H9 (cell line): ENCODE measurements at regions not wholly inside any gene's neighbourhood (a gene's known extent, or its start where the extent isn't known, plus 50 kb on each side); places are given as distances from the start of the nearest gene placed in this dataset.

Experiments used
- DNase-seq: peaks from one replicate; pipeline ENCODE4 v3.0.0-alpha.2; 2017
- H2AFZ ChIP-seq: one replicate; pipeline ENCODE4 v1.6.1; 2013; ENCODE audit warnings: mild to moderate bottlenecking, low read length, control low read depth, moderate library complexity
- H2AK5ac ChIP-seq: 2 replicates; pipeline ENCODE4 v1.6.1; 2013; ENCODE audit warnings: low read length, control low read depth, mixed read lengths; ENCODE audit not compliant: insufficient read length
- H2BK120ac ChIP-seq: one replicate; pipeline ENCODE4 v1.6.1; 2013; ENCODE audit warnings: low read depth, mild to moderate bottlenecking, low read length, control low read depth, inconsistent platforms; ENCODE audit not compliant: poor library complexity, severe bottlenecking
- H2BK12ac ChIP-seq: 2 replicates; pipeline ENCODE4 v1.6.1; 2013; ENCODE audit warnings: low read length, control low read depth, mixed read lengths, low read depth; ENCODE audit not compliant: insufficient read length
- H2BK15ac ChIP-seq: 2 replicates; pipeline ENCODE4 v1.6.1; 2013; ENCODE audit warnings: low read depth, low read length, control low read depth
- H2BK20ac ChIP-seq: one replicate; pipeline ENCODE4 v1.6.1; 2013; ENCODE audit warnings: low read depth, mild to moderate bottlenecking, low read length, control low read depth, inconsistent platforms; ENCODE audit not compliant: poor library complexity, severe bottlenecking
- H2BK5ac ChIP-seq: 2 replicates; pipeline ENCODE4 v1.6.1; 2013; ENCODE audit warnings: low read length, control low read depth, mixed read lengths; ENCODE audit not compliant: insufficient read length
- H3K14ac ChIP-seq: 2 replicates; pipeline ENCODE4 v1.6.1; 2013; ENCODE audit warnings: low read length, control low read depth; ENCODE audit not compliant: insufficient read depth
- H3K18ac ChIP-seq: 2 replicates; pipeline ENCODE4 v1.6.1; 2013; ENCODE audit warnings: low read depth, mild to moderate bottlenecking, mixed read lengths, low read length, control low read depth; ENCODE audit not compliant: insufficient read length
- H3K23ac ChIP-seq: 2 replicates; pipeline ENCODE4 v1.6.1; 2013; ENCODE audit warnings: low read length, control low read depth, mixed read lengths, low read depth; ENCODE audit not compliant: insufficient read length
- H3K23me2 ChIP-seq: 2 replicates; pipeline ENCODE4 v1.6.1; 2013; ENCODE audit warnings: low read depth, mild to moderate bottlenecking, mixed read lengths, low read length, control low read depth; ENCODE audit not compliant: insufficient read length, poor library complexity, severe bottlenecking
- H3K27ac ChIP-seq: 2 replicates; pipeline ENCODE4 v1.5.1; 2013; ENCODE audit warnings: low read length, control low read depth, mixed read lengths, low read depth; ENCODE audit not compliant: insufficient read length
- H3K27me3 ChIP-seq: 2 replicates; pipeline ENCODE4 v1.6.1; 2013; ENCODE audit warnings: low read length, control low read depth, inconsistent platforms; ENCODE audit not compliant: insufficient read depth
- H3K4ac ChIP-seq: 2 replicates; pipeline ENCODE4 v1.6.1; 2013; ENCODE audit warnings: low read depth, mild to moderate bottlenecking, control low read depth, inconsistent platforms, low read length, moderate library complexity
- H3K4me1 ChIP-seq: 2 replicates; pipeline ENCODE4 v1.6.1; 2013; ENCODE audit warnings: low read length, control low read depth, inconsistent platforms; ENCODE audit not compliant: insufficient read depth
- H3K4me2 ChIP-seq: 2 replicates; pipeline ENCODE4 v1.6.1; 2013; ENCODE audit warnings: low read length, control low read depth, mixed read lengths; ENCODE audit not compliant: insufficient read length, insufficient read depth
- H3K56ac ChIP-seq: 2 replicates; pipeline ENCODE4 v1.6.1; 2013; ENCODE audit warnings: low read depth, mild to moderate bottlenecking, mixed read lengths, low read length, control low read depth; ENCODE audit not compliant: insufficient read length
- H3K79me1 ChIP-seq: 2 replicates; pipeline ENCODE4 v1.6.1; 2013; ENCODE audit warnings: low read depth, mild to moderate bottlenecking, moderate library complexity, low read length, control low read depth, inconsistent platforms; ENCODE audit not compliant: insufficient read depth, poor library complexity, severe bottlenecking
- H3K79me2 ChIP-seq: 2 replicates; pipeline ENCODE4 v1.6.1; 2013; ENCODE audit warnings: low read length, control low read depth, inconsistent platforms; ENCODE audit not compliant: insufficient read depth
- H3K9ac ChIP-seq: 2 replicates; pipeline ENCODE4 v1.6.1; 2013; ENCODE audit warnings: low read length, control low read depth, mixed read lengths; ENCODE audit not compliant: insufficient read length; ENCODE audit errors: extremely low read depth
- H3K9me3 ChIP-seq: one replicate; pipeline ENCODE4 v1.6.1; 2013; ENCODE audit warnings: low read depth, low read length, inconsistent platforms; ENCODE audit not compliant: control insufficient read depth
- H3T11ph ChIP-seq: one replicate; pipeline ENCODE4 v1.6.1; 2013; ENCODE audit warnings: mild to moderate bottlenecking, low read length, control low read depth, inconsistent platforms
- H4K20me1 ChIP-seq: one replicate; pipeline ENCODE4 v1.6.1; 2013; ENCODE audit not compliant: control insufficient read depth, insufficient read length, insufficient read depth
- H4K5ac ChIP-seq: 2 replicates; pipeline ENCODE4 v1.6.1; 2013; ENCODE audit warnings: low read depth, mild to moderate bottlenecking, mixed read lengths, low read length, control low read depth; ENCODE audit not compliant: insufficient read length
- H4K8ac ChIP-seq: replicated peaks from 2 replicates; pipeline ENCODE4 v1.6.1; 2013; ENCODE audit warnings: low read length, control low read depth, mixed read lengths, low read depth; ENCODE audit not compliant: insufficient read length
- H4K91ac ChIP-seq: 2 replicates; pipeline ENCODE4 v1.6.1; 2013; ENCODE audit warnings: low read depth, mild to moderate bottlenecking, moderate library complexity, mixed read lengths, low read length, control low read depth; ENCODE audit not compliant: insufficient read length
- H3K27ac Mint-ChIP-seq, 3 experiments: 2 replicates in 2 of 3; 3 replicates in 1 of 3; pipeline ENCODE4 v1.8.0; 2020 to 2021; ENCODE audit warnings: mixed read lengths in 3 of 3, mild to moderate bottlenecking in 1 of 3, moderate library complexity in 1 of 3
- H3K27me3 Mint-ChIP-seq: 2 replicates; pipeline ENCODE4 v1.8.0; 2021; ENCODE audit warnings: low read depth, mild to moderate bottlenecking, moderate library complexity, mixed read lengths
- H3K36me3 Mint-ChIP-seq, 3 experiments: 2 replicates in 2 of 3; 3 replicates in 1 of 3; pipeline ENCODE4 v1.8.0; 2020 to 2021; ENCODE audit warnings: low read depth in 3 of 3, mixed read lengths in 3 of 3; ENCODE audit not compliant: insufficient read depth in 1 of 3
- H3K4me1 Mint-ChIP-seq, 2 experiments: 2 replicates each; pipeline ENCODE4 v1.8.0; 2020; ENCODE audit warnings: mixed read lengths in 2 of 2
- H3K4me3 Mint-ChIP-seq, 2 experiments: 2 replicates in 1 of 2; 3 replicates in 1 of 2; pipeline ENCODE4 v1.8.0; 2020 to 2021; ENCODE audit warnings: mild to moderate bottlenecking in 2 of 2, mixed read lengths in 2 of 2, moderate library complexity in 1 of 2
- H3K9me3 Mint-ChIP-seq, 2 experiments: 2 replicates in 1 of 2; 3 replicates in 1 of 2; pipeline ENCODE4 v1.8.0; 2020; ENCODE audit warnings: mild to moderate bottlenecking in 2 of 2, mixed read lengths in 2 of 2, moderate library complexity in 1 of 2
- WGBS: extraction: QIAGEN DNeasy Blood & Tissue Kit; methylation state at CpG from one replicate; pipeline ENCODE4 v1.1.7; 2013; ENCODE audit warnings: missing lambda C conversion rate, low lambda C conversion rate, mixed read lengths; ENCODE audit not compliant: insufficient read length; ENCODE audit errors: extremely low coverage; 5-methylcytosine and 5-hydroxymethylcytosine counted together
- TF ChIP-seq, protein P1 (sequence below): fragments of 200-600 bp; sonication (generic); conservative IDR thresholded peaks from 3 replicates; pipeline ENCODE4 v1.8.0; 2021; ENCODE audit warnings: antibody characterized with exemption, mild to moderate bottlenecking

DNA sequence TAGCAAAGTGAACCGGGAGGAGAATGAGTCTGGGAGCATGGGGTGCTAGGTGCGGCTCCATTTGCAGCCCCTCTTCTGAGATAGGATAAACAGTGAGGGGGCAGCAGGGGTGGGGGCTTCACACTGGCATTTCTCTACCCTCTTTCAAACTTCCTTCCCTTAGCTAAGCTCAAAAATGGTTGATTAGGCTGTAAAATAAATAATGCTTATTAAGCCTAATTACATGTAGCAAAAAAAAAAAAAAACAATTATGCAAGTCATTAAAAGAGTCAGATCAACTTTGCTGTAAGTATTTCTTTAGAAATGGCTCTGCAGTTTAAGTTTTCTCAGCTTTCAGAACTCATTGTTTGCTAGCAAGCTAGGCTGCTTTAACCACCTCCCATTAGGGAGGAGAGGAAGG lies 182.7 kb upstream of the FBXO11 start:
- H3K56ac ChIP-seq, result no peak overlapping the region
- no peak overlapping the region for H3K27ac ChIP-seq
- H3K23me2 ChIP-seq, result no peaks in the 10 kb centered on the region
- peaks cover 0 to 13% (median 4%) of the 10 kb centered on the region in 3 experiments; a peak in 6 of 7 replicates for H3K36me3 Mint-ChIP-seq
- H3K9me3 Mint-ChIP-seq, result peaks cover 6 to 8% of the 10 kb centered on the region in 2 experiments; a peak in 4 of 5 replicates
- no peaks in the 10 kb centered on the region for H4K20me1 ChIP-seq
- no peak overlapping the region for H3K4me2 ChIP-seq
- TF ChIP-seq, protein P1, sequence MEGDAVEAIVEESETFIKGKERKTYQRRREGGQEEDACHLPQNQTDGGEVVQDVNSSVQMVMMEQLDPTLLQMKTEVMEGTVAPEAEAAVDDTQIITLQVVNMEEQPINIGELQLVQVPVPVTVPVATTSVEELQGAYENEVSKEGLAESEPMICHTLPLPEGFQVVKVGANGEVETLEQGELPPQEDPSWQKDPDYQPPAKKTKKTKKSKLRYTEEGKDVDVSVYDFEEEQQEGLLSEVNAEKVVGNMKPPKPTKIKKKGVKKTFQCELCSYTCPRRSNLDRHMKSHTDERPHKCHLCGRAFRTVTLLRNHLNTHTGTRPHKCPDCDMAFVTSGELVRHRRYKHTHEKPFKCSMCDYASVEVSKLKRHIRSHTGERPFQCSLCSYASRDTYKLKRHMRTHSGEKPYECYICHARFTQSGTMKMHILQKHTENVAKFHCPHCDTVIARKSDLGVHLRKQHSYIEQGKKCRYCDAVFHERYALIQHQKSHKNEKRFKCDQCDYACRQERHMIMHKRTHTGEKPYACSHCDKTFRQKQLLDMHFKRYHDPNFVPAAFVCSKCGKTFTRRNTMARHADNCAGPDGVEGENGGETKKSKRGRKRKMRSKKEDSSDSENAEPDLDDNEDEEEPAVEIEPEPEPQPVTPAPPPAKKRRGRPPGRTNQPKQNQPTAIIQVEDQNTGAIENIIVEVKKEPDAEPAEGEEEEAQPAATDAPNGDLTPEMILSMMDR, result no peak
- peak overlapping the region in 1 of 3 experiments; percentile 11; a peak in 1 of 7 replicates for H3K27ac Mint-ChIP-seq
- no peak overlapping the region for H3T11ph ChIP-seq
- no peak overlapping the region for H3K18ac ChIP-seq
- no peaks in the 10 kb centered on the region for H3K27me3 Mint-ChIP-seq
- H3K9ac ChIP-seq, result no peak overlapping the region
- DNase-seq, result no peak
- peaks cover 5 to 11% of the 10 kb centered on the region in 2 experiments; a peak in 3 of 4 replicates for H3K4me1 Mint-ChIP-seq
- H4K5ac ChIP-seq, result no peak overlapping the region
- no CpG with 5 or more reads among the region's 2 CpGs for WGBS
- H3K23ac ChIP-seq, result no peak overlapping the region
- H3K4me3 Mint-ChIP-seq, result no peak overlapping the region
- H3K79me1 ChIP-seq, result no peaks in the 10 kb centered on the region
- H4K91ac ChIP-seq, result no peak overlapping the region
- H3K27me3 ChIP-seq, result no peaks in the 10 kb centered on the region
- no peak overlapping the region for H2BK20ac ChIP-seq
- no peaks in the 10 kb centered on the region for H3K4me1 ChIP-seq
- no peak overlapping the region for H2BK120ac ChIP-seq
- H3K79me2 ChIP-seq, result no peaks in the 10 kb centered on the region
- no peak overlapping the region for H2AFZ ChIP-seq
- H2AK5ac ChIP-seq, result no peak overlapping the region
- H2BK15ac ChIP-seq, result no peak overlapping the region
- H2BK12ac ChIP-seq, result no peak overlapping the region
- no peaks in the 10 kb centered on the region for H3K9me3 ChIP-seq
- H3K14ac ChIP-seq, result no peak overlapping the region
- no peak overlapping the region for H2BK5ac ChIP-seq
- no peak overlapping the region for H3K4ac ChIP-seq
- no peak overlapping the region for H4K8ac ChIP-seq
